SK-N-SH (cell line): ENCODE measurements at regions not wholly inside any gene's neighbourhood (a gene's known extent, or its start where the extent isn't known, plus 50 kb on each side); places are given as distances from the start of the nearest gene placed in this dataset.

ENCODE experiments used
- CTCF ChIA-PET: fragments of 300-600, 350-600 bp; formaldehyde crosslinking; extraction: SDS; loops from one replicate; lab custom pipeline; 2021; lab: Yijun Ruan, JAX
- POLR2A ChIA-PET: fragments of 350-600 bp; sonication (Branson Sonifier 250); formaldehyde crosslinking; extraction: SDS; loops from one replicate; lab custom pipeline; 2020; ENCODE audit warnings: antibody characterized with exemption, inconsistent platforms; lab: Yijun Ruan, JAX
- DNase-seq: peaks from one replicate; pipeline ENCODE4 v3.0.0; 2012
- H2AFZ ChIP-seq: fragments of 200-600 bp; sonication (generic); 2 replicates; pipeline ENCODE4 v1.8.1; 2016; ENCODE audit warnings: antibody characterized with exemption, mild to moderate bottlenecking, low read depth
- H3F3A ChIP-seq: fragments of 200-600 bp; sonication (generic); replicated peaks from 2 replicates; pipeline ENCODE3; 2016; ENCODE audit warnings: antibody characterized with exemption, mild to moderate bottlenecking; ENCODE audit not compliant: insufficient read depth
- H3K27ac ChIP-seq, 2 experiments: fragments of 200-500 bp in 1 of 2; fragments of 200-600 bp in 1 of 2; sonication (Bioruptor generic) in 1 of 2; sonication (generic), shearing (Covaris generic) in 1 of 2; 2 replicates each; pipeline versions ENCODE4 v1.5.1 to v1.6.1; 2014 to 2016; ENCODE audit warnings: low read depth in 2 of 2, inconsistent platforms in 1 of 2, low read length in 1 of 2, mild to moderate bottlenecking in 1 of 2, mixed read lengths in 1 of 2
- H3K27me3 ChIP-seq: fragments of 200-600 bp; sonication (generic), shearing (Covaris generic); 2 replicates; pipeline ENCODE4 v1.6.1; 2016; ENCODE audit warnings: mixed run types; ENCODE audit not compliant: insufficient read depth
- H3K36me3 ChIP-seq, 2 experiments: fragments of 200-500 bp in 1 of 2; fragments of 200-600 bp in 1 of 2; sonication (Bioruptor generic) in 1 of 2; sonication (generic) in 1 of 2; replicated peaks in 1 of 2; 2 replicates each; pipeline versions ENCODE3 to v1.5.1; 2014 to 2016; ENCODE audit warnings: low read length in 1 of 2, mild to moderate bottlenecking in 1 of 2; ENCODE audit not compliant: insufficient read depth in 2 of 2, control insufficient read depth in 1 of 2
- H3K4me1 ChIP-seq, 2 experiments: fragments of 200-500 bp in 1 of 2; fragments of 200-600 bp in 1 of 2; sonication (Bioruptor generic) in 1 of 2; sonication (generic), shearing (Covaris generic) in 1 of 2; 2 replicates each; pipeline versions ENCODE4 v1.5.1 to v1.6.1; 2014 to 2016; ENCODE audit warnings: low read depth in 1 of 2, low read length in 1 of 2, mixed run types in 1 of 2; ENCODE audit not compliant: insufficient read depth in 2 of 2, control insufficient read depth in 1 of 2
- H3K4me2 ChIP-seq: fragments of 200-600 bp; sonication (generic), shearing (Covaris generic); 2 replicates; pipeline ENCODE4 v1.6.1; 2017; ENCODE audit warnings: mixed run types
- H3K4me3 ChIP-seq, 2 experiments: fragments of 200-500 bp in 1 of 2; fragments of 200-600 bp in 1 of 2; sonication (Bioruptor generic) in 1 of 2; sonication (generic), shearing (Covaris generic) in 1 of 2; 2 replicates each; pipeline versions ENCODE4 v1.5.1 to v1.8.1; 2014 to 2016; ENCODE audit warnings: low read depth in 2 of 2, inconsistent platforms in 1 of 2, low read length in 1 of 2, mild to moderate bottlenecking in 1 of 2, mixed read lengths in 1 of 2, moderate library complexity in 1 of 2
- H3K79me2 ChIP-seq: fragments of 200-600 bp; sonication (generic); 2 replicates; pipeline ENCODE4 v1.8.1; 2017; ENCODE audit warnings: mild to moderate bottlenecking; ENCODE audit not compliant: insufficient read depth
- H3K9ac ChIP-seq: fragments of 200-600 bp; sonication (generic); 2 replicates; pipeline ENCODE4 v1.6.1; 2017; ENCODE audit warnings: mixed run types
- H3K9me2 ChIP-seq: fragments of 200-600 bp; sonication (generic); 2 replicates; pipeline ENCODE4 v1.6.1; 2017; ENCODE audit warnings: mixed run types
- H3K9me3 ChIP-seq: fragments of 200-600 bp; sonication (generic); 2 replicates; pipeline ENCODE4 v1.6.1; 2017; ENCODE audit warnings: mixed run types, mild to moderate bottlenecking, moderate library complexity
- H4K20me1 ChIP-seq: fragments of 200-600 bp; sonication (generic); 2 replicates; pipeline ENCODE4 v1.6.1; 2017; ENCODE audit warnings: mild to moderate bottlenecking, mixed run types; ENCODE audit not compliant: insufficient read depth
- CHD2 ChIP-seq: fragments of 150-350 bp; IDR thresholded peaks from 2 replicates; pipeline ENCODE4 v1.6.1; 2018; ENCODE audit warnings: low read length; ENCODE audit not compliant: partially characterized antibody
- ELF1 ChIP-seq: IDR thresholded peaks from 2 replicates; pipeline ENCODE4 v1.4.0; 2012
- FOXJ3 ChIP-seq: sonication (generic); formaldehyde crosslinking; IDR thresholded peaks from 2 replicates; pipeline ENCODE4 v1.5.1; 2020; ENCODE audit warnings: mild to moderate bottlenecking, missing genetic modification reagents
- FOXM1 ChIP-seq: IDR thresholded peaks from 2 replicates; pipeline ENCODE4 v1.4.0; 2012; ENCODE audit warnings: low read depth, mild to moderate bottlenecking
- GABPA ChIP-seq: IDR thresholded peaks from 2 replicates; pipeline ENCODE4 v1.4.0; 2012; ENCODE audit warnings: low read depth, mild to moderate bottlenecking
- GATA2 ChIP-seq: sonication (generic); formaldehyde crosslinking; IDR thresholded peaks from 2 replicates; pipeline ENCODE4 v1.5.0; 2020; ENCODE audit warnings: mild to moderate bottlenecking, missing genetic modification reagents
- MEF2A ChIP-seq: IDR thresholded peaks from 2 replicates; pipeline ENCODE4 v1.4.0; 2012; ENCODE audit warnings: low read depth, borderline replicate concordance
- MXI1 ChIP-seq: IDR thresholded peaks from 2 replicates; pipeline ENCODE4 v1.6.1; 2012; ENCODE audit warnings: mild to moderate bottlenecking, low read depth, low read length, improper control_type of control experiment
- NFIC ChIP-seq: IDR thresholded peaks from 2 replicates; pipeline ENCODE4 v1.4.0; 2012; ENCODE audit warnings: borderline replicate concordance
- NRF1 ChIP-seq: IDR thresholded peaks from 2 replicates; pipeline ENCODE4 v1.6.1; 2012; ENCODE audit warnings: low read depth, mild to moderate bottlenecking, low read length
- POLR2AphosphoS5 ChIP-seq: IDR thresholded peaks from 2 replicates; pipeline ENCODE4 v1.6.1; 2012; ENCODE audit warnings: low read depth, low read length
- RAD21 ChIP-seq: IDR thresholded peaks from 2 replicates; pipeline ENCODE4 v1.6.1; 2012; ENCODE audit warnings: mild to moderate bottlenecking, low read length
- RFX5 ChIP-seq: IDR thresholded peaks from 2 replicates; pipeline ENCODE4 v1.6.1; 2012; ENCODE audit warnings: mild to moderate bottlenecking, improper control_type of control experiment, low read length
- RXRA ChIP-seq: IDR thresholded peaks from 2 replicates; pipeline ENCODE4 v1.4.0; 2012; ENCODE audit warnings: low read depth, mild to moderate bottlenecking, borderline replicate concordance
- TAF1 ChIP-seq: IDR thresholded peaks from 2 replicates; pipeline ENCODE4 v1.6.1; 2012; ENCODE audit warnings: low read depth, mild to moderate bottlenecking, low read length, moderate library complexity, borderline replicate concordance
- YY1 ChIP-seq: IDR thresholded peaks from 2 replicates; pipeline ENCODE4 v1.4.0; 2012; ENCODE audit warnings: low read depth, mild to moderate bottlenecking
- WGBS: methylation state at CpG from one replicate; pipeline ENCODE4 v1.1.6; 2017; ENCODE audit warnings: low lambda C conversion rate; 5-methylcytosine and 5-hydroxymethylcytosine counted together
- TF ChIP-seq, protein P1 (sequence below): IDR thresholded peaks from 2 replicates; pipeline ENCODE4 v1.4.0; 2012; ENCODE audit warnings: low read depth, borderline replicate concordance
- TF ChIP-seq, protein P2 (sequence below): IDR thresholded peaks from 2 replicates; pipeline ENCODE4; 2012
- TF ChIP-seq, protein P3 (sequence below): fragments of 150-350 bp; IDR thresholded peaks from 2 replicates; pipeline ENCODE4 v1.6.1; 2017; ENCODE audit warnings: antibody characterized with exemption, low read length, low read depth, borderline replicate concordance
- TF ChIP-seq, protein P4 (sequence below): IDR thresholded peaks from 2 replicates; pipeline ENCODE4 v1.6.1; 2012; ENCODE audit warnings: mild to moderate bottlenecking, low read depth, low read length, moderate library complexity
- TF ChIP-seq, protein P5 (sequence below): IDR thresholded peaks from 2 replicates; pipeline ENCODE4 v1.4.0; 2012; ENCODE audit warnings: low read depth

DNA sequence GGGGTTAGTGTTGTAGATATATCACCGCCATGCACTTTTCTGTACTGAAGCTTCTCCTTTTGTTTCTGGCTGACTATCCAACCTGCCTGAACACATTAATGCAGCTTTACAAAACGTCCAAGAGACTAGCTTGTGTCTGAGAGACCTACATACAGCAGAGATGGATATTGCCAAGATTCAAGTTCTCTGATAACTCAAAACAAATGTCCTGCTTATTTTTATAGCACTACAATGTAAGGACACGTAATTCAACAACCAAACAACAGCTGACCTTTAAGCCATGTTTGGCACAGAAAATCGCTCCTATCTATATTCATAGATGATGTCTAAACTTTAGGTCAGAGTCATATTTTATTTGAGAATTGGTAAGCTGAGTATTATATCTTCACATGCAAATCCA, 76.2 kb upstream of the NTRK2 start:
- no peak for DNase-seq
- H4K20me1 ChIP-seq: no peaks in the 10 kb centered on the region
- H3K4me1 ChIP-seq: no peaks in the 10 kb centered on the region
- no peaks in the 10 kb centered on the region for H3K9me2 ChIP-seq
- no peaks in the 10 kb centered on the region for H3K9me3 ChIP-seq
- no peaks in the 10 kb centered on the region for H3K79me2 ChIP-seq
- 12% methylated on average over 4 of the region's 4 CpGs for WGBS
- no peaks in the 10 kb centered on the region for H3K27me3 ChIP-seq
- H3K9ac ChIP-seq: no peak overlapping the region
- no peaks in the 10 kb centered on the region for H3K36me3 ChIP-seq
- no peak overlapping the region for H2AFZ ChIP-seq
- H3K4me2 ChIP-seq: no peak overlapping the region
- H3K4me3 ChIP-seq: no peak overlapping the region
- CTCF ChIA-PET: no interaction called here
- TF ChIP-seq GABPA: no peak
- TF ChIP-seq MXI1: no peak
- TF ChIP-seq, protein P1, sequence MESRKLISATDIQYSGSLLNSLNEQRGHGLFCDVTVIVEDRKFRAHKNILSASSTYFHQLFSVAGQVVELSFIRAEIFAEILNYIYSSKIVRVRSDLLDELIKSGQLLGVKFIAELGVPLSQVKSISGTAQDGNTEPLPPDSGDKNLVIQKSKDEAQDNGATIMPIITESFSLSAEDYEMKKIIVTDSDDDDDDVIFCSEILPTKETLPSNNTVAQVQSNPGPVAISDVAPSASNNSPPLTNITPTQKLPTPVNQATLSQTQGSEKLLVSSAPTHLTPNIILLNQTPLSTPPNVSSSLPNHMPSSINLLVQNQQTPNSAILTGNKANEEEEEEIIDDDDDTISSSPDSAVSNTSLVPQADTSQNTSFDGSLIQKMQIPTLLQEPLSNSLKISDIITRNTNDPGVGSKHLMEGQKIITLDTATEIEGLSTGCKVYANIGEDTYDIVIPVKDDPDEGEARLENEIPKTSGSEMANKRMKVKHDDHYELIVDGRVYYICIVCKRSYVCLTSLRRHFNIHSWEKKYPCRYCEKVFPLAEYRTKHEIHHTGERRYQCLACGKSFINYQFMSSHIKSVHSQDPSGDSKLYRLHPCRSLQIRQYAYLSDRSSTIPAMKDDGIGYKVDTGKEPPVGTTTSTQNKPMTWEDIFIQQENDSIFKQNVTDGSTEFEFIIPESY: no peak
- TF ChIP-seq YY1: no peak
- no peak for TF ChIP-seq RFX5
- TF ChIP-seq FOXJ3 (CRISPR knock-in tag): no peak
- TF ChIP-seq, protein P2, sequence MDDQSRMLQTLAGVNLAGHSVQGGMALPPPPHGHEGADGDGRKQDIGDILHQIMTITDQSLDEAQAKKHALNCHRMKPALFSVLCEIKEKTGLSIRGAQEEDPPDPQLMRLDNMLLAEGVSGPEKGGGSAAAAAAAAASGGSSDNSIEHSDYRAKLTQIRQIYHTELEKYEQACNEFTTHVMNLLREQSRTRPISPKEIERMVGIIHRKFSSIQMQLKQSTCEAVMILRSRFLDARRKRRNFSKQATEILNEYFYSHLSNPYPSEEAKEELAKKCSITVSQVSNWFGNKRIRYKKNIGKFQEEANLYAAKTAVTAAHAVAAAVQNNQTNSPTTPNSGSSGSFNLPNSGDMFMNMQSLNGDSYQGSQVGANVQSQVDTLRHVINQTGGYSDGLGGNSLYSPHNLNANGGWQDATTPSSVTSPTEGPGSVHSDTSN: no peak
- no peak for TF ChIP-seq TAF1
- TF ChIP-seq, protein P3, sequence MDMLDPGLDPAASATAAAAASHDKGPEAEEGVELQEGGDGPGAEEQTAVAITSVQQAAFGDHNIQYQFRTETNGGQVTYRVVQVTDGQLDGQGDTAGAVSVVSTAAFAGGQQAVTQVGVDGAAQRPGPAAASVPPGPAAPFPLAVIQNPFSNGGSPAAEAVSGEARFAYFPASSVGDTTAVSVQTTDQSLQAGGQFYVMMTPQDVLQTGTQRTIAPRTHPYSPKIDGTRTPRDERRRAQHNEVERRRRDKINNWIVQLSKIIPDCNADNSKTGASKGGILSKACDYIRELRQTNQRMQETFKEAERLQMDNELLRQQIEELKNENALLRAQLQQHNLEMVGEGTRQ: no peak
- no peak for TF ChIP-seq NRF1
- TF ChIP-seq ELF1: no peak
- TF ChIP-seq, all 33 proteins: peak for 0
- POLR2A ChIA-PET: no interaction called here
- H3F3A ChIP-seq: no peaks in the 10 kb centered on the region
- H3K27ac ChIP-seq: no peak overlapping the region

DNA sequence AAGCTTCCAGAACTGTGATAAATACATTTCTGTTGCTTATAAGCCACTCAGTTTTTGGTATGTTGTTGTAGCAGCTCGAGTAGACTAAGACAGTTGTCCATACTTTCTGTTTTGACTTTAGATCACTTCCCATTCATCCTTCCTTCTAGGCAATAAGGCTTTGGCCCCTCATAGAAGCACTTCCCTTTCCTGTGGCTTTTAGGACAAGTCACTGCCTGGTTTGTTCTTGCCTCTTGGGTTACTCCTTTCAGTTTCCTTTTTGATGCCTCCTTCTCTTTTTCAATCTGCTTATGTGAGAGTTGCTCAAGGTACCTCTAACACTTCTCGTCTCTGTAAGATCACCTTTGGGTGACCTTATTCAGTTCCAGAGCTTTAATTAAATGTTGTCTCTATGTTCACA, 72.4 kb upstream of the NTRK2 start:
- ChIA-PET POLR2A (no interaction called here), CTCF (no interaction called here)
- no peak overlapping the region for H3K9ac ChIP-seq
- H2AFZ ChIP-seq: no peak overlapping the region
- no peaks in the 10 kb centered on the region for H3K79me2 ChIP-seq
- no peaks in the 10 kb centered on the region for H3K9me2 ChIP-seq
- no peak overlapping the region for H3K4me2 ChIP-seq
- no peaks in the 10 kb centered on the region for H3K4me1 ChIP-seq
- H3K36me3 ChIP-seq: no peaks in the 10 kb centered on the region
- WGBS: 5% methylated on average over 2 of the region's 2 CpGs
- no peak overlapping the region for H3K4me3 ChIP-seq
- no peak overlapping the region for H3K27ac ChIP-seq
- no peaks in the 10 kb centered on the region for H4K20me1 ChIP-seq
- no peaks in the 10 kb centered on the region for H3K9me3 ChIP-seq
- H3K27me3 ChIP-seq: no peaks in the 10 kb centered on the region
- no peaks in the 10 kb centered on the region for H3F3A ChIP-seq
- no peak for DNase-seq
- TF ChIP-seq FOXM1: no peak
- no peak for TF ChIP-seq GABPA
- TF ChIP-seq MEF2A: no peak
- no peak for TF ChIP-seq RFX5
- no peak for TF ChIP-seq CHD2
- TF ChIP-seq TAF1: no peak
- TF ChIP-seq POLR2AphosphoS5: no peak
- TF ChIP-seq RAD21: no peak
- no peak for TF ChIP-seq RXRA
- no peak for TF ChIP-seq NFIC
- TF ChIP-seq, protein P4, sequence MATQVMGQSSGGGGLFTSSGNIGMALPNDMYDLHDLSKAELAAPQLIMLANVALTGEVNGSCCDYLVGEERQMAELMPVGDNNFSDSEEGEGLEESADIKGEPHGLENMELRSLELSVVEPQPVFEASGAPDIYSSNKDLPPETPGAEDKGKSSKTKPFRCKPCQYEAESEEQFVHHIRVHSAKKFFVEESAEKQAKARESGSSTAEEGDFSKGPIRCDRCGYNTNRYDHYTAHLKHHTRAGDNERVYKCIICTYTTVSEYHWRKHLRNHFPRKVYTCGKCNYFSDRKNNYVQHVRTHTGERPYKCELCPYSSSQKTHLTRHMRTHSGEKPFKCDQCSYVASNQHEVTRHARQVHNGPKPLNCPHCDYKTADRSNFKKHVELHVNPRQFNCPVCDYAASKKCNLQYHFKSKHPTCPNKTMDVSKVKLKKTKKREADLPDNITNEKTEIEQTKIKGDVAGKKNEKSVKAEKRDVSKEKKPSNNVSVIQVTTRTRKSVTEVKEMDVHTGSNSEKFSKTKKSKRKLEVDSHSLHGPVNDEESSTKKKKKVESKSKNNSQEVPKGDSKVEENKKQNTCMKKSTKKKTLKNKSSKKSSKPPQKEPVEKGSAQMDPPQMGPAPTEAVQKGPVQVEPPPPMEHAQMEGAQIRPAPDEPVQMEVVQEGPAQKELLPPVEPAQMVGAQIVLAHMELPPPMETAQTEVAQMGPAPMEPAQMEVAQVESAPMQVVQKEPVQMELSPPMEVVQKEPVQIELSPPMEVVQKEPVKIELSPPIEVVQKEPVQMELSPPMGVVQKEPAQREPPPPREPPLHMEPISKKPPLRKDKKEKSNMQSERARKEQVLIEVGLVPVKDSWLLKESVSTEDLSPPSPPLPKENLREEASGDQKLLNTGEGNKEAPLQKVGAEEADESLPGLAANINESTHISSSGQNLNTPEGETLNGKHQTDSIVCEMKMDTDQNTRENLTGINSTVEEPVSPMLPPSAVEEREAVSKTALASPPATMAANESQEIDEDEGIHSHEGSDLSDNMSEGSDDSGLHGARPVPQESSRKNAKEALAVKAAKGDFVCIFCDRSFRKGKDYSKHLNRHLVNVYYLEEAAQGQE: no peak
- TF ChIP-seq, protein P5, sequence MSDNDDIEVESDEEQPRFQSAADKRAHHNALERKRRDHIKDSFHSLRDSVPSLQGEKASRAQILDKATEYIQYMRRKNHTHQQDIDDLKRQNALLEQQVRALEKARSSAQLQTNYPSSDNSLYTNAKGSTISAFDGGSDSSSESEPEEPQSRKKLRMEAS: no peak
- TF ChIP-seq GATA2 (CRISPR knock-in tag): no peak
